Esophagus squamous epithelium (tissue), 4 donors: ENCODE measurements at regions not wholly inside any gene's neighbourhood (a gene's known extent, or its start where the extent isn't known, plus 50 kb on each side); places are given as distances from the start of the nearest gene placed in this dataset.

ENCODE experiments used
- POLR2A ChIP-seq, 4 donors: fragments of 450-650 bp; IDR thresholded peaks; one replicate each; pipeline ENCODE4 v1.6.1; 2017; ENCODE audit warnings: antibody characterized with exemption in 4 of 4, mild to moderate bottlenecking in 4 of 4, moderate library complexity in 3 of 4
- TF ChIP-seq, protein P1 (sequence below), 6 experiments: fragments of 450-650 bp in 4 of 6; fragments of 200-600 bp in 2 of 6; sonication (generic) in 2 of 6; IDR thresholded peaks; one replicate each; pipeline ENCODE4 v1.5.1; 2016 to 2019; ENCODE audit warnings: antibody characterized with exemption in 6 of 6, mild to moderate bottlenecking in 4 of 6, moderate library complexity in 4 of 6

DNA sequence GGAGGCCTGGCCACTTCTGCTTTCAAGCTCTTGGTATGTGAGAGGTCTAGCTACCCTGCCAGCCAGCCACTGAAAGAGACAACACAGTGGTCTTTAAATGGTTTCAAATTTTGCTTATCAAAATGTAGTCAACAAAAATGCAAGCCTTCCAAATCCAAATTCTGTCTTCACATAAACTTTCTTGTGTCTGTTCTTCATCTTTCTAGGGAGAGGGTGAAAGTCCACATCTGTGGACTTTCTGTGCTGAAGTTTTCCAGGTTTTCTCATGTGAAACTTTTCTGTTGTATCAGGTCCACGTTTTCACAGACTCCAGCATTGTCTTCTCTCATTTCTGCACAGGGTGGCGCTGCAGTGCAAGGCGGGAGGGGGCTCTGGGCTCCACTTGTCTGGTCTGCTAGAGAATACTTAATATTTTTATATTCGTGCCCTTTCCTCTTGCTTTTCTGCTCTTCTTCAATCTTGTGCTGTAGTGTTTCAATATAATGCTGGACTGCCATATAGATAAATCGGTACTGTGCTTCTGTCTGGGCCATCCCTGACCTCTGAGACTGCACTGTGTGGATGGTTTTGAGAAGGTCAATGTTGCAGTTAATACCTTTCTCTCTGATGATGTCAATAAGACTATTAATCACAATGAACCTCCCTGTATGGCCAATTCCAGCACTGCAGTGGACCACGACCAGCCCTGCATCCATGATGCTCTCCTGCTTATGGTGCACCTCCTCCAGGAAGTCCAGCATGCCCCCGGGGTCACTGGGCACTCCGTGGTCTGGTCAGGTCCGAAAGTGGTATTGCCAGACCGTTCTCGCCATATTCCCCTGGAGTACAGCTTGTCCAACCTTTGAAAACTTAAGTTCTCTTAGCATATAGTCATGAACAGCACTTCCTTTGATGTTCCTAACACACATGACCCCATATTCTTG lies 161.6 kb upstream of the TNFAIP3 start:
- TF ChIP-seq, protein P1, sequence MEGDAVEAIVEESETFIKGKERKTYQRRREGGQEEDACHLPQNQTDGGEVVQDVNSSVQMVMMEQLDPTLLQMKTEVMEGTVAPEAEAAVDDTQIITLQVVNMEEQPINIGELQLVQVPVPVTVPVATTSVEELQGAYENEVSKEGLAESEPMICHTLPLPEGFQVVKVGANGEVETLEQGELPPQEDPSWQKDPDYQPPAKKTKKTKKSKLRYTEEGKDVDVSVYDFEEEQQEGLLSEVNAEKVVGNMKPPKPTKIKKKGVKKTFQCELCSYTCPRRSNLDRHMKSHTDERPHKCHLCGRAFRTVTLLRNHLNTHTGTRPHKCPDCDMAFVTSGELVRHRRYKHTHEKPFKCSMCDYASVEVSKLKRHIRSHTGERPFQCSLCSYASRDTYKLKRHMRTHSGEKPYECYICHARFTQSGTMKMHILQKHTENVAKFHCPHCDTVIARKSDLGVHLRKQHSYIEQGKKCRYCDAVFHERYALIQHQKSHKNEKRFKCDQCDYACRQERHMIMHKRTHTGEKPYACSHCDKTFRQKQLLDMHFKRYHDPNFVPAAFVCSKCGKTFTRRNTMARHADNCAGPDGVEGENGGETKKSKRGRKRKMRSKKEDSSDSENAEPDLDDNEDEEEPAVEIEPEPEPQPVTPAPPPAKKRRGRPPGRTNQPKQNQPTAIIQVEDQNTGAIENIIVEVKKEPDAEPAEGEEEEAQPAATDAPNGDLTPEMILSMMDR (IDR thresholded peaks at IDR 0.05) = peak in 5 of 6 experiments; percentile 41 to 89 (median 72)
- no peak for TF ChIP-seq POLR2A (IDR thresholded peaks at IDR 0.05)
